GM21723 (cell line): ENCODE measurements at regions not wholly inside any gene's neighbourhood (a gene's known extent, or its start where the extent isn't known, plus 50 kb on each side); places are given as distances from the start of the nearest gene placed in this dataset.

Experiments
- ATAC-seq: cut with Tn5 transposase; IDR thresholded peaks from one replicate; pipeline ENCODE4 v1.9.1; 2021; ENCODE audit warnings: mild to moderate bottlenecking, moderate library complexity; ENCODE audit not compliant: unreplicated experiment

DNA sequence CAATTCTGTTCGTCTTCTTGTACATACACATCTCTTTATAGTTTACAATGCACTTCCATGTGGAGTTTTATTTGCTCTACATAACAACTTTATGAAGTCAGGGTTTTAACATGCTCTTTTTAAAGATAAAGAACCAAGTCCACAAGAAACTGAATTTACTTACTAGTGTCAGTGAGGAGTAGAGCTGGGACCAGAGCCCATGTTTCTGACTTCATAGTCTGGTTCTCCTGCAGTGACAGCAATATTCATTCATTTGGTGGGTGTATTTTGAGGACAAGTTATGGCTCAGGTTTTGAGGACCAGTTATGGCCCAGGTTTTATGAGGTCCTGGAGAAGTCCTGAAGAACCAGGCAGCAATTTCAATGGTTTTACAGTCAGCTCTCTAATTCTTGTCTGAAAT lies 481.9 kb upstream of the TNC start:
- no peak for ATAC-seq

DNA sequence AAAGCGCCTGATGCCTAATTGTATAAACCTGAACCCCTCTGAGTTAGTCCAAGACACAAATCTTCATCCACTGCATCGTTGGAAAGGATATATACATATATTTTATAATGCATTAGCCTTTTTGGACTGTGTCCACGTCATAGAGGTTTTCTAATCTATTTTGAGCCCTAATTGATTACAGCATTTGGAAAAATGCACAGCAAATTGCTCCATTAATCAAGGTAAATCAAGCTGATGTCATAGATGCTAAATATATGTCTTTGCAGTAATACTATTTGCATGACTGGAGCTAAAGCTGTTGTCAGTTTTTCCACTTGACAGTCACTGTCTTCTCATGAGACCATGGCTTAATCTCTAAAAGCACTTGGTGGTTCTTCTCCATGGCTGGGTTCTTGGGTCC lies 483.5 kb upstream of the TNC start:
- ATAC-seq, result no peak

DNA sequence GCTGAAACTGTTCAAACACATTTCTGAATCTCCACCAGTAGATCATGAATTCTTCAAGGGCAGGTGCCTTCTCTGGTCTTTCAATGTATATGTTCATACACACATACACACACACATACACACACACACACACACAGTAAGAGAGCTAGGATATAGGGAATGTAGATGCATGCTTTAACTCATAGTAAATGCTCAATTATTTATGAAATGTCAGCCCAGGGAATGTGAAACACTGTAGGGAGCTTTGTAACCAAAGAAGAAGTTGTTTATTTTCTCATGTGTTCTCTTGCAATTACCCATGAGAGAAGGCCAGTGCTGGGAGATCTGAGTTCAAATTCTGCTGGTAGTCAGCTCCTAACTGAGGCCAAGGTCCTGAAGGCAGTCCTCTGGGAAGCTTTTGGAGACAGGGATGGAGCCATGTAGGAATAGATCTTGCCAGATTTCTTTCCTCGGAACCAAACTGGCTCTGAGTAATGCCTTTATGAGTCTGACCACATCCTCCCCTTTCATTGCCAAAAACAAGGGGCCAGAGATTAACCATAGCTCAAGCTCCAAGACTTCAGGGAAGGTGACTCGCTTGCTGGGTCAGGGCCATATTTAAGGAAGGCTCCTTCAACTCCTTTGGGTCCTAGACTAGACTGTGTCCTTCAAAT lies 487.0 kb upstream of the TNC start:
- no peak for ATAC-seq

DNA sequence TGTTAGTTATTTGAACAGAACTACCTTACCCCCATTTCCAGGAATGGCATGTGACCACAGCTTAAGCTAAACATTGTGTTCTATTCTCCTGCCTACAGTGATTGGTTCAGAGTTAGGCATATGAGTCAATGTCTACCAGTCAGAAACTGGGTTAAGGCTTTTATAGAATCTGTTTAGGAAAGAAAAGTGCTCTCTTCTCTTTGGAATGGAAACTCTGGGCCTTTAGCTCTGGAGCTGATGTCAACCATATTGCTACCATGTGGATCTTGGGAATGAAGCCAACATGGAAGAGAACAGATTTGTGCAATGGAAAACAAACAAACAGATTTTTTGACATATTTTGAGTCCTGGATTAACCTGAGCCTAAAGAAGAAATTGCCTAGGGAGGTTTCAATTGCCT lies 488.9 kb upstream of the TNC start:
- no peak for ATAC-seq

DNA sequence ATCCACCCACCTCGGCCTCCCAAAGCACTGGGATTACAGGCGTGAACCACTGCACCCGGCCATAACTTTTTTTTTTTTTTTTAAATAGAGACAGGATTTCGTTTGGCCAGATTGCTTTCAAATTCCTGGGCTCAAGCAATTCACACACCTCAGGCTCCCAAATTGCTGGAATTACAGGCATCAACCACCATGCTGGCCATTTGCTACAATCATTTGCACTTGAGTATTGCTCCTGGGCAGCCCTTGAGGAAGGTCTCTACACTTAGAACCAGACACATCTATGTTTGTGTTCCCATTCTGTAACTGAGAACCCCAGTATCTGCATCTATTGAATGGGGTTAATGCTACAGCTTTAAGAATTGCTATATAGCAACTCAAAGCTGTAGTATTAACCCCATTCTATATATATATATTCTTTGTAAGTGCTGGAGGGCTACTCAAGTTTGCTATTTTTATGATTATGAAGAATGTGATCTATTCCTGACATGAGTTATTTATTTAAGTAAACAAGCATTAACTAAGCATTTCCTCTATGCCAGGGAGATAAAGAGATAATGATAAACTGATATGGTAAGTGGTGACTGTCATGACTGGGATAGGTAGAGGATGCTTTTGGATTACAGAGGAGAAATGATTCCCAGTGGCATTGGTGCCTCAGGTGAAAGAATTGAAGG lies 496.5 kb upstream of the TNC start:
- ATAC-seq, result no peak

DNA sequence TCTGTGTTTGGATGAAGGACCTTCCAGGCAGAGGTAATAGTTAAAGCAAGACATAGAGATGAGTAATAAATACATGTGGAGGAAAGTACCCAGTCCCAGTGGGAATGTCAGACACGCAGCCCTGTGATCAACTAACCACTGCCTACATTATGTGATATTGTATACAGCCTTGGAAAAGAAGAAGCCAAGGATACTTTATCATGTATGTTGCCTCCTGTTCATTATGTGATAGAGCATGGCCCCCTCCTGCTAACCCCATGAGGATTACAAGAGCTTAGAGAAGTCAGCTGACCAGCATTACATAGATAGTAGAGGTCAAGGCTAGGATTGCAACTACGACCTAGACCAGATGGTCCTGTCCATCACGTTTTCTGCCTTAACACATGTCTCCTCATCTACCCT lies 497.0 kb upstream of the TNC start:
- ATAC-seq, result no peak

DNA sequence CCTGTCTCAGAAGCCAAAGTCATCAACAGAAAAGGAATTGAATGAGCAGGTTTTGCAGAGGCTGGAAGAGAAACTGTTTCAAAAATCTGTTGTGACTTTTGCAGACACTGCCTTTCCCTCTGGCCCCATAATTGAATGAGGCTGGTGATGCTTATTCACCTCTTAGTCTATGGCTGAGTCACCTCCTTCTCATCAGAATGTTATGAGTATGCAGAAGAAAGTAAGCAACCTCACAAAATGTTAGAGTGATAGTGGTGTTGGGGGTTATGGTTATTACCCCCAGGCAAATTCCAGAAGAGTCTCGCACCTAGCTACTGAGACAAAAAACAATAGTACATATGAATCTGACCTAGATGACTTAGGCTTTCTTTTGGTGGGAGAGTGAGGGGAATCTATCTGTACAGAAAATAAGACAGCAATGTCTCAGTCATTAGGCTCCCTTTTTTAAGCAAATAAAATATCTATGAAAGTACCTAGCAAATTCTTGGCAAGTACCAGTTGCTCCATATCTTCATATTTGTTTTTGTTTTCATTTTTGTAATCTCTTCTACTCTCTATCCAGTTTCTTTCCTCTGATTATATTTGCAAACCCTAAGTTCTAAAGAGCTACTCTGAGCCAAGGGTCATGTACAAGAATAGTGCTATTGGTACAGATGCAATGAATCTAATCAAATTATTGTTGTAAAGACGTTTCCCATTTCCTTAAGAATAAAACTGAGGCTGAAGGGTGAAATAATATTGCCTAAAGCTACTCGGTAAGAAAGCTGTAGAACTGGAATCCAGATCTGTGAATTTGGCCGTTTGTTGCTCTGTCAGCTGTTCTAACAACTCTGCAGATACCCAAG lies 498.1 kb upstream of the TNC start:
- ATAC-seq, result no peak

DNA sequence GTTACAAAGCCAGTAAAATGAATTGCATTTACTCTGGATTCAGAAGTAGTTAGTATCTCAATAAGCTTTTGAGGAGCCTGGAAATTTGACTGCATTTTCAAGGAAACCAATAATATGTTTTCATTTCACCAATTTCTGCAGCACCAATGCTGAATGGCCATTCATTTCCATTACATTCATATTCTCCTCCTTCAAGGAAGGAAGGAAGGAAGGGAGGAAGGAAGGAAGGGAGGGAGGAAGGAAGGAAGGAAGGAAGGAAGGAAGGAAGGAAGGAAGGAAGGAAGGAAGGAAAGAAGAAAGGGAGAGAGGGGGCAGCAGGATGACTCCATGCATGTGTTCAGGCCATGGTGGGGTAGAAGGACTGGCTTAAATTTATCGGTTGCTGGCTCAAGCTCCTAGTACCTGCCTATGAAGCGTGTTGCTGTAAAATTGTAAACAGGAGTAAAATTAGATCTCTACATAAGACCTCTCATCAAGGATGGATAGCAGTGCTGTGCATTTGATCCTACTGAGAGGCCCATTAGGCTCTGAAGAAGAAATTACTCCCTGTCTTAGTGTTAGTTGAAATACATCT lies 498.8 kb upstream of the TNC start:
- ATAC-seq, result no peak

DNA sequence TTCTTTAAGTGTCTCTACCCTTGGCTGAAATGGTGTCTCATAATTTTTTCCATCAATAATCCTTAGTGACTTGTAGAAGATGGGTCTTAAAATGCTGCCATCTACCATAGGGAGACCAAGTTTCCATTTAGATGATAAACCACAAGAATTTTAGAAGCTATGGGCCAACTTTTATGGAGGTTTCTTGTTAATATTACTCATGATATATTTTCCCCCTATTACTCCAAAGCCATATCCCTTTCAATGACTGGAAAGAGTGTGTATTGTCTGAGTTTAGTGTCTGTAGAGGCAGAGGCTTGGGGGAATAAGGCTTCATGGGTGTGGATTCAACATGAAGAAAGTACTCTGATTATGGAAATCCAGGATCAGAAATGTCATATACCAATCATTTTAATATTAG lies 507.3 kb upstream of the TNC start:
- no peak for ATAC-seq

DNA sequence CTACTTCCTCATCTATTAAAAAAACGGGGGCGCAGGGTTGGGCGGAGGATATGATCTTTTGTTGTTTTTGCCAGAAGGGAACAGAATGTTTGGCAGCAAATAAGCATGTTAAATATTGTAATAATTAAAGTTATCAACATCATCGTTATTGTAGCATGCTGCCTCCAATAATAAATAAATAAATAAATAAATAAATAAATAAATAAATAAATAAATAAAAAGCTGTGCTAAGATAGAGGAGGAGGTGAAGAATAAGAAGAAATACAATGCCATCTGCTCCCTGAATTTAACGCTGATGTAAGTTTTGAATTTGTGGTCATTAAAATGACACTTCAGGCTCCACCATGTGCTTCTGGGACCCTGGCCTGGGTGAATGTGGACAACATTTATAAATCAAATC lies 508.0 kb upstream of the TNC start:
- ATAC-seq, result no peak

DNA sequence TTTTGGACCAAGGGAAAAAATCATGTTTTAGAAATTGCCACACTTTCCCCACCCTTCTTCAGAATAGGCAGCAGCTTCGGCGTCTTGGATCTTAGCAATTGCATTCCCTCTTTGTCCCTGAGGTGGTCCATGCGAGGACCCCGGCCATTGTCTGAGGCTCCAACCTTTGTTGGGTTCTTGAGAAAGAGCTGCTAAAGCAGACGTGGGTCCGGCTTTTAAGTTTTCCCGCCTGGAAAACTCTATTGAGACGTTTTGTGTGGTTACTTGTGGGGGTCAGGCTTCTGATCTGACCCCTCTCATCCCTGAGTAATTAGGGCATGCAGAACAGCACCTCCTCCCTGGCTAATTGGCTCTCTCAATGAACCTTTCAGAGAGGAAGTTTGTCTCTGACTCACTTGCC lies 509.6 kb upstream of the TNC start:
- no peak for ATAC-seq

DNA sequence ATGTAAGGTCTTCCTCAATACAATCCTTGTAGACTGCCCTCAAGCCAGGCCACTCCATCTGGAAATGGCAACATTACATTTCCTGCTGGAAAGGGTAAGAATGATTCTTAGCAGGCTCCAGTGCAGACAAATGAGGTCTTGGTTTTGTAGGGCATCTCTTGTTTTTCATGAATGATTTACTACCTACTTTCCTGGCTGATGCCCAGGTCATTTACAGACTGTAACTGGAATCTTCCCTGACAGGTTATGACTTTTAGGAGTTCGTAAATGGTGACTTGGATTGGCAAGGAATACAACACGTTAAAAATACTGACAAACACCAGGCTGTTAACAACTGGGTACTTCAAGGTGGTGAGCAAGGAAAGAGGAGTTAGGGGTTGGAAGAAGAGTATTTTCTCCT lies 510.5 kb upstream of the TNC start:
- no peak for ATAC-seq

DNA sequence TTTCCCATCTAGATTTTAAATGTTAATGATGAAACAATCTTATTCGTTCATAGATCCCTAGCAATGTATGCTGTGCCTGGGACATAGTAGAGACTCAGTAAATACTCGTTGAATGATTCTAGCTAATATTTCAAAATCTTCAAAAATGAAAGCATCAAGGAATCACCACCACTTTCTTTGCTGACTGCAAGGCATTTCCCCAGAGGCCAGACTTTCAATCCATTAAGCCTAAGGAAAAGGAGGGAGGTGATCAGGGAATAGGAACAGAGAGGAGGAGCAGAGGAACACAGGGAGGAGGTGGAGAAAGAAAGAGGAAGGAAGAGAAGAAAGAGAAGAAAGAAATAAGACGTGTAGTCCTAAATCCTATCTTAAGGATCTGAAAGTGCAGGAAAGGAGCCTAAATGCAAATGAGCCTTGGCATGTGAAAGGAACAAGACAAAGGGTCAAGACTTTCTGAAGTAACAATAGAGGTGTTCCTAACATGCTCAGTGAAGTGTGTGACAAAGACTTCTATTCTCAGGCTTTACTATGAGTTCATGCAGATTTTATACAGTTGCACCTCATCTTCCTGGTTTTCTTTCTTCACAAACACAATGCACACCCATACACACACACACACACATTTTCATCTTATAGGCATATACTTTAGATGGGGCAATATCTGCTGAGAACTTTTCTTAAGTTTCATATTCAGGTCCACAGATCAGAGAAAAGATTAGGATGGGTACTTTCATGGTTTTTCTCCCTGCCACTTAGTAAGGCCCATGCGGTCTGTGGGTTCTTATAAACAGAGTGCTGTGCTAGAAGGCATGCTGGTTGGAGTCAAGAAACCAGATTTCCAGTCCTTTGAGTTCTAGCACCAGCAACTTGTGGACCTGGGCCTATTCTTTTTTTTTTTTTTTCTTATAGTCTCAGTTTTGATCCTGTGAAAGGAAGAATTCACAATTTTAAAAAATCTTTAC lies 512.2 kb upstream of the TNC start:
- ATAC-seq, result no peak

DNA sequence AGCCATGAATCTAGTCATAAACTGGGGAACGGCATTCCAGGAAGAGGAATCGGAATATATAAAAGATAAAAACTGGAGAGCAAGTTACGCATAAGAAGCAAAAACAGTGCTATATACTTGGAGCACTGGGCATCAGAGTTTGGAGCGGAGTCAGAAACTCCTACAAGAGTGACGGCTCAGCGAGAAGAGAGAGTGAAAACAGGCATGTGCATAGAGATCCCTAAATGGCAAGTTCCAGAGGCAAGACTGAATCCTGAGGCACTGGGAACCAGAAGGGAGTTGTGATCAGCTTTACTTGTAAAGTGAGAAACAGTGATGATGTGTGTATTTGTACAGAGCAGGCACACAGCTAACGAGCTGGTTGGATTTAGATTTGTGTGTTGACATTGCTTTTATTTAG lies 514.4 kb upstream of the TNC start:
- ATAC-seq, result no peak

DNA sequence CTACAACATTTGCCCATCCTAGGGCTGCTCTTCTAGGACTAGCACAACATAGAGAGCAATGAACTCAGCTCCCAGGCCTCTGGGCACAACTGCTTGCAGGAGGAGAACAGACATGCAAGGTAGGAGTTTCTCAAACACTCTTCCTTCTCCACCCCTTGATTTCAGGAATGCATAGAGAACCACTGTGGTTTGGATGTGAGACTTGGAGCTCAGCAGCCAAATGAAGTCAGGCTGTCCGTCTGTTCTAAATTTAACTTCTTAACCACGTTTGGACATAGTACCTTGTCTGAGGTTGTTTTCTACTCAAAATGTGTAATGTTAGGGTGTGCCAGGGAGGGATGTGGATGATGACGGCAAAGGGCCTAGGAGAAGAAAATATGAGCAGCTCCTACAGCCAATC lies 515.1 kb upstream of the TNC start:
- no peak for ATAC-seq

DNA sequence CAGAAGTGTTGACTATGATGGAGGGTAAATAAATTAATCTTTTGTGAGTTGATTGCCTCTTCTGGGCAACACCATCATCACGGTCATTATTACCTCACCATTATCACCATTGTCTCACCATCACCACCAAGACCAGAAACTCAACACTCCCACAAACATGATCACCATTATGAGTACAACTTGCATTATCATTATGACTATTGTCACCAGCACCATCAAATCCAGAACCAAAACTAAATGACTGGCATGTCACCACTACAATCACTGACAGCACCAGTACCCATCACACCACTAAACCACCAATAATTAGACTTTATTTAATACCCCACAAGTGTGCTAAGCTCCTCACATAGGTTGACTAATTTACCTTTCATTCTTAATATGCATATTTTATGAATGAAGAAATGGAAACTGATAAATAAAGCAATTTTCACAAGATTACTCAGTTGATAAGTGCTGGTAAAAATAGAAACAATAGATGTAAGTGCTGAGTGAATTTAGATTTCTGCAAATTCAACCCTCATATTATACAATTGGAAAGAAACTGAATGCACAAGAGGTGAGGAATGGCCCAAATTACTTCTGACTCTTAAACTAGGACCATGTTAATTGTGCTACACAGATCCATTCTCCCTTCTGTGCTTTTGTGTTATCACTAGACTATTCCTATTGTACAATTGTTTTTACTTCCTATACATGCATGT lies 517.8 kb upstream of the PAPPA start:
- ATAC-seq, result no peak

DNA sequence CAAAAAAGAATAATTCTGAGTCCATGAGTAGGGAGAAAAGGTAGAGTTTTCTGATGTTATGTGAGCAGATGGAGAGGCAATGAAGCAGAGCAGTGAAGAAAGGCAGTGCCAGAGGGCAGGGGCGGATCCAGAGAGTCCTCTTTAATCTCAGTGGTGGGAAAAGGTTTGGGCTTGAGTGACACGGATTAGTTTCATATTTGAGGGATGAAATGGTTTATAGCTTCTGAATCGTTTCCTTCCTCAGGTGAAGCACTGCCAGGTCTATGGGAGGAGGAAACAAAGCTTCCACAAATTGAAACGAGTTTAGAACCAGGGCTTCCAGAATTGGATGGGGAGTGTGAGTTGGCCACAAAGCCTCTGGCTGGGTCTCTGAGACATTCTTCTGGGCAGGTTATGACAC lies 517.0 kb upstream of the PAPPA start:
- no peak for ATAC-seq

DNA sequence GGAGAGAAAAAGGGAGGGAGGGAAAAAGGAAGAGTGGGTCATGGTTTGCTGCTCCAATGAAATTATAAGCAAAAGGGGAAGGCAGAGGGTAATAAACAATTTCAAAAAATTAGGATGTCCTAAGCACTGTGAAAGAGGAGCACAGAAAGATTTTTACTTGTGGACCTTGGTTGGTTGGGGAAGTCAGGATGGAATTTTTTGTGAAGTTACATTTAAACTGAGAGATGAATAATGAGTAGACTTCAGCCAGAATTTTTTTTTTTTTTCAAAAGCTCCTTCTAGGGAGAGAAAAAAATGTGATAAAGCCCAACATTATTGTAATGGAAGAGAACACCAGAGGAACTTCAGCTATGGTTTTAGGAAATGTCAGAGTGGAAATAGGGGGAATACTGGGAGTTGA lies 515.9 kb upstream of the PAPPA start:
- ATAC-seq, result no peak

DNA sequence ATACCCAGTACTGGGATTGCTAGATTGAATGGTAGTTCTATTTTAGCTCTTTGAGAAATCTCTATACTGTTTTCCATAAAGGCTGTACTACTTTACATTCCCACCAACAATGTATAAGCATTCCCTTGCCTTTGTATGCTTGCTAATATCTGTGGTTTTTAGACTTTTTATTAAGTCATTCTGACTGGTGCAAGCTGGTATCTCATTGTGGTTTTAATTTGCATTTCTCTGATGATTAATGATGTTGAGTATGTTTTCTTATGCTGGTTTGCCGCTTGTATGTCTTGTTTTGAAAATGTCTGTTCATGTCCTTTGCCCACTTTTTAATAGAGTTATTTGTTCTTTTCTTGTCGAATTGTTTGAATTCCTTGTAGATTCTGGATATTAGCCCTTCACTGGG lies 512.7 kb upstream of the PAPPA start:
- no peak for ATAC-seq

DNA sequence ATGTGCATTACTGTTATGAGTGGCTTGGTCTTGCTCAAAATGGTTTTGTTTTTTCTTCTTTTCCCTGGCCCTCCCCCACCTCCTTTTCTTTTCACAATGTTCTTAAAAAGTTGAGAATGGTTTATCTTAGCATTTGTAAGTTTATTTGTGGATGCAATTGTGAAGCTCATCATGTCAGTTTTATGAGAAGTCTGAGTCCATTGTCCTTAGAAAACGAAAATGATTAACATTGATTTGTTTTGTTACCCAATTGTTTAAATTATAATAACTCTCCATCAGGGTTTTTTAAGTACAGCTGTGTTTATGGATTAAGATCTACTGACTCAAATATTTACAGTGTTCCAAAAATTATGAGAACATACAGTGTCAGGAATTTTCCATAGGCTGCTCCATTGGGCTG lies 511.3 kb upstream of the PAPPA start:
- no peak for ATAC-seq
